Astrocyte (in vitro differentiated cells and primary cell): ENCODE measurements at regions not wholly inside any gene's neighbourhood (a gene's known extent, or its start where the extent isn't known, plus 50 kb on each side); places are given as distances from the start of the nearest gene placed in this dataset.

Source experiments
- DNase-seq: peaks from one replicate; pipeline ENCODE4 v3.0.0-alpha.2; 2010; ENCODE audit warnings: low read depth
- FAIRE-seq: peaks from 2 replicates; lab custom pipeline; 2011; peaks lifted over from hg19 to GRCh38; lab: Jason Lieb, UNC
- H2AFZ ChIP-seq: 2 replicates; pipeline ENCODE4 v1.6.0; 2012; ENCODE audit warnings: low read depth, low read length, inconsistent platforms
- H3K27ac ChIP-seq: 2 replicates; pipeline ENCODE4 v1.5.1; 2011; ENCODE audit warnings: low read depth, low read length, inconsistent platforms
- H3K27me3 ChIP-seq: 2 replicates; pipeline ENCODE4 v1.6.0; 2011; ENCODE audit warnings: low read length, inconsistent platforms; ENCODE audit not compliant: insufficient read depth
- H3K36me3 ChIP-seq: 2 replicates; pipeline ENCODE4 v1.5.1; 2011; ENCODE audit warnings: low read length, inconsistent platforms; ENCODE audit not compliant: insufficient read depth
- H3K4me1 ChIP-seq: 2 replicates; pipeline ENCODE4 v1.5.1; 2011; ENCODE audit warnings: low read length, inconsistent platforms; ENCODE audit not compliant: insufficient read depth
- H3K4me2 ChIP-seq: 2 replicates; pipeline ENCODE4 v1.6.0; 2012; ENCODE audit warnings: low read length, inconsistent platforms
- H3K4me3 ChIP-seq: 2 replicates; pipeline ENCODE4 v1.5.1; 2011; ENCODE audit warnings: low read depth, mild to moderate bottlenecking, low read length, inconsistent platforms; ENCODE audit not compliant: insufficient read depth
- H3K79me2 ChIP-seq: 2 replicates; pipeline ENCODE4 v1.6.0; 2012; ENCODE audit warnings: mild to moderate bottlenecking, low read length, inconsistent platforms; ENCODE audit not compliant: insufficient read depth
- H3K9ac ChIP-seq: 2 replicates; pipeline ENCODE4 v1.6.0; 2012; ENCODE audit warnings: mild to moderate bottlenecking, low read length, inconsistent platforms
- H3K9me3 ChIP-seq: 2 replicates; pipeline ENCODE4 v1.5.1; 2012; ENCODE audit warnings: low read depth, mild to moderate bottlenecking, low read length, inconsistent platforms; ENCODE audit not compliant: insufficient read depth
- H4K20me1 ChIP-seq: 2 replicates; pipeline ENCODE4 v1.6.0; 2012; ENCODE audit warnings: low read length, inconsistent platforms; ENCODE audit not compliant: insufficient read depth
- H3K27ac Mint-ChIP-seq: one replicate; pipeline ENCODE4 v1.8.0; 2021; ENCODE audit warnings: mild to moderate bottlenecking, mixed read lengths; ENCODE audit not compliant: unreplicated experiment
- H3K27me3 Mint-ChIP-seq: one replicate; pipeline ENCODE4 v1.8.0; 2021; ENCODE audit warnings: low read depth, mixed read lengths; ENCODE audit not compliant: unreplicated experiment
- H3K36me3 Mint-ChIP-seq: one replicate; pipeline ENCODE4 v1.8.0; 2021; ENCODE audit warnings: low read depth, mixed read lengths; ENCODE audit not compliant: unreplicated experiment
- H3K4me1 Mint-ChIP-seq: one replicate; pipeline ENCODE4 v1.8.0; 2021; ENCODE audit warnings: low read depth, mixed read lengths; ENCODE audit not compliant: unreplicated experiment
- H3K4me3 Mint-ChIP-seq: one replicate; pipeline ENCODE4 v1.8.0; 2021; ENCODE audit warnings: mild to moderate bottlenecking, moderate library complexity, mixed read lengths; ENCODE audit not compliant: unreplicated experiment
- H3K9me3 Mint-ChIP-seq: one replicate; pipeline ENCODE4 v1.8.0; 2021; ENCODE audit warnings: mild to moderate bottlenecking, mixed read lengths; ENCODE audit not compliant: unreplicated experiment
- EZH2 ChIP-seq: IDR thresholded peaks from 2 replicates; pipeline ENCODE4 v1.6.1; 2012; ENCODE audit warnings: mild to moderate bottlenecking, low read length, inconsistent platforms; ENCODE audit not compliant: insufficient read depth
- TF ChIP-seq, protein P1 (sequence below): IDR thresholded peaks from 2 replicates; pipeline ENCODE4 v1.5.1; 2011; ENCODE audit warnings: low read depth, mild to moderate bottlenecking, inconsistent platforms, low read length, moderate library complexity; ENCODE audit not compliant: insufficient read depth

DNA sequence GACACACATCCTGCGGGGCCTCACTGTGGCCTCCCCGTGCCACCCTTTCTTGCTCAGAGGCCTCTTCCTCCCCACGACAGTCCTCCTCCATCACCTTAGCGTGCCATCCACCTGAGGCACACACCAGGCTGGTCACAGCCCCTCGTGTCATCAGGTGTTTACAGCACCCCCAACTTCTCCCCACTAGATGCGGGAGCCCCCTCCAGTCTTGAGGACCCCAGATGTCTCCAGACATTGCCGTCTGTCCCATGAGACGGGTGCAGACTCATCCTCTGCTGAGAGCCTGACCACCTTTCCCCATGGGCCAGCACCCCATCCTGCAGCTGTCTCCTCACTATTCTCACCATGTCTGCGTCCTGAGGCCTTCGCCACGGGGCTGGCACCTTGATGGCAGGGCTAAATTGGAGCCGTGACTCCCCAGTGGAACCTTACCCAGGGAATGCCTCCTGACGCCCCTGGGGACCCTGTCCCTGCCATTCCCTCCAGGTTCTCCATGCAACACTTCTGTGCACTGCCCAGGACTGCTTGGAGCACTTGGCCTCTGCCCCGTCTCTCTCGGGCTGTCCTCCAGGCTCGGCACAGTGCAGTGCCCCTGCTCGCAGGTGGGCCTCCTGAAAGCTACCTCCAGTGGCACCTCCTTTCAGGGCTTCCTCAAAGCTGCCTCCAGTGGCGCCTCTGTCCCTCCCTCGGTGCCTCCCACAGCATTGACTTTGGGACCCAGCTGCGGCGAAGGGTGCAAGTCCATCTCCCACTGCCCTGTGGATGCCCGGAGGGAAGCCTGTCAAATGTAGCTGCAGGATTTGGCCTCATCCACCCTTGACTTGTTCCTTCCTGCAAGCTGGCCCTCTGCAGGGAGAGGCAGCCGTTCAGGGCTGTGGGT is 1386.8 kb downstream of the BRD1 start:
- H3K27me3 ChIP-seq: no peaks in the 10 kb centered on the region
- FAIRE-seq: no peak
- peaks cover 45% of the 10 kb centered on the region for H3K27me3 Mint-ChIP-seq
- no peak overlapping the region for H3K4me3 ChIP-seq
- no peak for DNase-seq
- peaks cover 8% of the 10 kb centered on the region for H3K4me1 Mint-ChIP-seq
- H3K4me1 ChIP-seq: peaks cover 13% of the 10 kb centered on the region
- H3K4me3 Mint-ChIP-seq: no peak overlapping the region
- H3K79me2 ChIP-seq: no peaks in the 10 kb centered on the region
- H3K9me3 Mint-ChIP-seq: no peaks in the 10 kb centered on the region
- H3K36me3 Mint-ChIP-seq: no peaks in the 10 kb centered on the region
- H3K36me3 ChIP-seq: no peaks in the 10 kb centered on the region
- no peak overlapping the region for H3K27ac ChIP-seq
- H3K9ac ChIP-seq: no peak overlapping the region
- no peak overlapping the region for H3K27ac Mint-ChIP-seq
- no peaks in the 10 kb centered on the region for H3K9me3 ChIP-seq
- no peak overlapping the region for H2AFZ ChIP-seq
- TF ChIP-seq, protein P1, sequence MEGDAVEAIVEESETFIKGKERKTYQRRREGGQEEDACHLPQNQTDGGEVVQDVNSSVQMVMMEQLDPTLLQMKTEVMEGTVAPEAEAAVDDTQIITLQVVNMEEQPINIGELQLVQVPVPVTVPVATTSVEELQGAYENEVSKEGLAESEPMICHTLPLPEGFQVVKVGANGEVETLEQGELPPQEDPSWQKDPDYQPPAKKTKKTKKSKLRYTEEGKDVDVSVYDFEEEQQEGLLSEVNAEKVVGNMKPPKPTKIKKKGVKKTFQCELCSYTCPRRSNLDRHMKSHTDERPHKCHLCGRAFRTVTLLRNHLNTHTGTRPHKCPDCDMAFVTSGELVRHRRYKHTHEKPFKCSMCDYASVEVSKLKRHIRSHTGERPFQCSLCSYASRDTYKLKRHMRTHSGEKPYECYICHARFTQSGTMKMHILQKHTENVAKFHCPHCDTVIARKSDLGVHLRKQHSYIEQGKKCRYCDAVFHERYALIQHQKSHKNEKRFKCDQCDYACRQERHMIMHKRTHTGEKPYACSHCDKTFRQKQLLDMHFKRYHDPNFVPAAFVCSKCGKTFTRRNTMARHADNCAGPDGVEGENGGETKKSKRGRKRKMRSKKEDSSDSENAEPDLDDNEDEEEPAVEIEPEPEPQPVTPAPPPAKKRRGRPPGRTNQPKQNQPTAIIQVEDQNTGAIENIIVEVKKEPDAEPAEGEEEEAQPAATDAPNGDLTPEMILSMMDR: no peak
- TF ChIP-seq EZH2: no peak
- no peak overlapping the region for H3K4me2 ChIP-seq
- H4K20me1 ChIP-seq: no peaks in the 10 kb centered on the region

DNA sequence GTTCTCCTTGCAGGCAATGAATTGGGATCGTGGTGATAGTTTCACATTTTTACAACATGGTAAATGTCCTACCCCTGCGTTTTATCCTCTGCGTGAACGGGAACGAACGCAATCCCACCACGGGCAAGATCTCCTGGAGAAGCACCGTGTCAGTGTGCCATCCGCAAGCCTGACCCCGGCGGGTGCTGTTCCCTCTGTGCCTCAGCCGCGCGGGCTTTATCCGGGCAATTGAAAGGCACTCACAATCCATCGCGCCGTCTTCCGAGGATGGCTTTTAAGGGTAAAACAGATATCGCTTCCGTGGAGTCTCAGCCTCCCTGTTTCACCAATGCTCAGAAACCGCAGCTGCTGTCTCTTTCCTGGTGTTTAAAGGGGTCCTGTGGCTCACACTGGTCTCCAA is 1387.5 kb downstream of the BRD1 start:
- Histone ChIP-seq H3K79me2 (no peaks in the 10 kb centered on the region), H3K27ac (no peak overlapping the region), H3K36me3 (no peaks in the 10 kb centered on the region), H3K4me2 (no peak overlapping the region), H3K9ac (no peak overlapping the region), H3K9me3 (no peaks in the 10 kb centered on the region), H3K4me1 (peaks cover 7% of the 10 kb centered on the region), H2AFZ (no peak overlapping the region), H4K20me1 (no peaks in the 10 kb centered on the region), H3K27me3 (no peaks in the 10 kb centered on the region), H3K4me3 (no peak overlapping the region)
- no peak for TF ChIP-seq EZH2
- TF ChIP-seq, protein P1: no peak
- Mint-ChIP-seq H3K36me3 (no peaks in the 10 kb centered on the region), H3K4me3 (no peak overlapping the region), H3K4me1 (peaks cover 7% of the 10 kb centered on the region), H3K27ac (no peak overlapping the region), H3K9me3 (no peaks in the 10 kb centered on the region), H3K27me3 (peaks cover 50% of the 10 kb centered on the region)
- DNase-seq (no peak), FAIRE-seq (no peak)

DNA sequence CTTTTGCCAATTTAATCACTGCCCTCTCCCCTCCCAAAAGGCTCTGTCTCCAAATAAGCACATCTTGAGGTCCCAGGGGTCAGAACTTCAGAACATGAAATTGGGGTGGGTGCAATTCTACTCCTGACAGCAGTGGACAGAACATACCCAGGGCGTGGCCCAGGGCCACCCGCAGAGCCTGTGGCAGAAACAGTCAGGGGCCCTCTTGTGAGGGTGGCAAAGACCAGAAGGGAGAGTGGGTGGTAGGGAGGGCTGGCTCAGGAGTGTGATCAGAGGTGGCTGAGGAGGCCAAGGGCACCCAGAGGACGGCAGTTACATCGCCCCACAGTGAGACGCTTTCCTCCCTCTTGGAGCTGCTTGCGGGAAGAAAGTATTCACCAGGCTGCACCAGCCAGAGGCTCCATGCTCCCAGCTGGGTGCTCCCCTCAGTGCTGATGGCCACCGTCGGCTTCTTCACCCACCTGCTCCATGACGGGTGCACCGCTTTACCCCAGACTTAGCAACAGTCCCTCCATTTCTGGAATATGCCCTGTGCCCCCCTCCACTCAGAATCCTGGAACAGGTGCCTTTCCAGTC is 1388.0 kb downstream of the BRD1 start:
- FAIRE-seq (no peak), DNase-seq (no peak)
- H3K36me3 Mint-ChIP-seq: no peaks in the 10 kb centered on the region
- Histone ChIP-seq H3K4me2 (no peak overlapping the region), H3K4me1 (peaks cover 2% of the 10 kb centered on the region), H2AFZ (no peak overlapping the region), H3K27ac (no peak overlapping the region), H3K36me3 (no peaks in the 10 kb centered on the region), H3K79me2 (no peaks in the 10 kb centered on the region), H4K20me1 (no peaks in the 10 kb centered on the region), H3K4me3 (no peak overlapping the region), H3K9ac (no peak overlapping the region), H3K9me3 (no peaks in the 10 kb centered on the region), H3K27me3 (no peaks in the 10 kb centered on the region)
- H3K9me3 Mint-ChIP-seq: no peaks in the 10 kb centered on the region
- no peak overlapping the region for H3K4me3 Mint-ChIP-seq
- peaks cover 4% of the 10 kb centered on the region for H3K4me1 Mint-ChIP-seq
- H3K27me3 Mint-ChIP-seq: peaks cover 46% of the 10 kb centered on the region
- TF ChIP-seq, protein P1: no peak
- TF ChIP-seq EZH2: no peak
- no peak overlapping the region for H3K27ac Mint-ChIP-seq
